ENCODE measurements at regions not wholly inside any gene's neighbourhood (a gene's known extent, or its start where the extent isn't known, plus 50 kb on each side); places are given as distances from the start of the nearest gene placed in this dataset.

- H3K27ac Mint-ChIP-seq = no peak overlapping the region
- H3K27me3 Mint-ChIP-seq = no peaks in the 10 kb centered on the region
- Histone ChIP-seq H3K36me3 (ENCODE audit: control insufficient read depth in 2 of 3, insufficient read depth in 3 of 3, low read length in 3 of 3) (no peaks in the 10 kb centered on the region), H3K27me3 (ENCODE audit: control insufficient read depth in 2 of 2, insufficient read depth in 2 of 2, low read length in 2 of 2) (no peaks in the 10 kb centered on the region), H3K4me3 (ENCODE audit: low read length) (no peak overlapping the region), H3K4me1 (ENCODE audit: control insufficient read depth in 2 of 2, insufficient read depth in 2 of 2, low read length in 2 of 2) (no peaks in the 10 kb centered on the region), H3K27ac (ENCODE audit: low read depth, low read length) (no peak overlapping the region), H3K9me3 (ENCODE audit: control insufficient read depth in 2 of 3, low read length in 3 of 3) (no peaks in the 10 kb centered on the region)
- CTCF ChIA-PET = interaction anchor here (0.6 kb wide), 2 partner anchors 324 to 986 kb away, joined by 3 read pairs; no protein-coding TSS in a partner anchor
- H3K4me1 Mint-ChIP-seq = peaks cover 0 to 32% (median 29%) of the 10 kb centered on the region in 7 donors
- intact Hi-C loops (cut with micrococcal nuclease) = no loop called here
- POLR2A ChIA-PET = interaction anchor here (0.9 to 1.2 kb wide), 2 partner anchors 11 to 487 kb away, joined by 3 read pairs; no protein-coding TSS in a partner anchor
- H3K4me3 Mint-ChIP-seq = no peak overlapping the region
- ATAC-seq = no peak
- peaks cover 0 to 5% (median 0%) of the 10 kb centered on the region in 5 donors for H3K36me3 Mint-ChIP-seq
- peaks cover 0 to 11% (median 0%) of the 10 kb centered on the region in 11 donors for H3K9me3 Mint-ChIP-seq
- no peak for DNase-seq
Measured at GRCh38 chr12:91662021-91662420, 479.4 kb upstream of the DCN start.

DNA sequence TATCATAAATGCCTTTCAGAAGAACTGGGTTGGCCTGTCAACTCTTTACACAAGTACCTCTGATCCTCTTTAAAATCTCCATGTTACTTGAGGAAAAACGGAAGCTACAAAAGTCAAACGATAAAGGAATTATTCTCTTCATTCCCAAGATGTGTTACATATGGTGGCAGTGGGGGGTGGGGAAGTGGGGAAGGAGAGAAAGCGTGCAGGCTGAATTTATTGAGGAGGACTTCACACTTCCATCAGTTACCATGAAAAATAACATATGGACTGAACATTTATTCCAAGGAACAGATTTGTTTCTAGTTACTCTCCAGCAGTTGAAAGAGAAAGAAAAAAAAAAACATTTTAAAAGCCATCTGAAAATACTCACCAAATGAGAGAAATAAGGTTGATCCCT is 474.4 kb upstream of the DCN start:
- ChIA-PET POLR2A (interaction anchor here (1.1 kb wide), 1 partner anchor 11 kb away, joined by 4 read pairs; no protein-coding TSS in a partner anchor), CTCF (interaction anchor here (1.2 kb wide), 1 partner anchor 154 kb away, joined by 4 read pairs; no protein-coding TSS in a partner anchor)
- DNase-seq (no peak), ATAC-seq (no peak)
- no peak overlapping the region for H3K27ac ChIP-seq (ENCODE audit: low read depth, low read length)
- H3K36me3 ChIP-seq (ENCODE audit: control insufficient read depth in 2 of 3, insufficient read depth in 3 of 3, low read length in 3 of 3) = no peaks in the 10 kb centered on the region
- intact Hi-C loops (cut with micrococcal nuclease) = no loop called here
- Mint-ChIP-seq H3K27me3 (peaks cover 0 to 3% (median 0%) of the 10 kb centered on the region in 5 donors), H3K27ac (peak overlapping the region in 1 of 9 donors; percentile 34), H3K36me3 (peaks cover 0 to 2% (median 0%) of the 10 kb centered on the region in 5 donors), H3K4me3 (peak overlapping the region in 1 of 10 donors; percentile 13), H3K4me1 (peaks cover 0 to 29% (median 24%) of the 10 kb centered on the region in 7 donors), H3K9me3 (peaks cover 0 to 7% (median 0%) of the 10 kb centered on the region in 11 donors)
- no peaks in the 10 kb centered on the region for H3K9me3 ChIP-seq (ENCODE audit: control insufficient read depth in 2 of 3, low read length in 3 of 3)
- H3K27me3 ChIP-seq (ENCODE audit: control insufficient read depth in 2 of 2, insufficient read depth in 2 of 2, low read length in 2 of 2) = no peaks in the 10 kb centered on the region
- no peak overlapping the region for H3K4me3 ChIP-seq (ENCODE audit: low read length)
- H3K4me1 ChIP-seq (ENCODE audit: control insufficient read depth in 2 of 2, insufficient read depth in 2 of 2, low read length in 2 of 2) = no peaks in the 10 kb centered on the region

DNA sequence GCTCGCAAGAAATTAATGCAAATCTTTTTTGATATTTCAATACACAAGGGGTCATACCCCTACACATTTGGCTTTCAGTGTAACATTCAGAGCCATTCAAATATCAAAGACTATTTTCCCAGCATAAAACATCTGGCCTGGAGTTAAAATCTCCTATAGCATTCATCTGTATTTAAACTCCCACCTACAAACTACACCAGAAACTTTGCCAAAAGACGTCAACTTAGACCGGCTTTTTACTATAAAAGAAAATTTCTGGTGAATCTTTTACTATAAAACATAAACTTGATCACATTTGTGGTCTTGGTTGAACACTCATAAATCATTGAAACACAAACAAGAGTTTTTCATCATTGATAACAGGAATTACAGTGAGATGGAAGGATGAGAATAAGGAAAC is 473.3 kb upstream of the DCN start:
- ATAC-seq (no peak), DNase-seq (no peak)
- H3K4me1 ChIP-seq (ENCODE audit: control insufficient read depth in 2 of 2, insufficient read depth in 2 of 2, low read length in 2 of 2) = no peaks in the 10 kb centered on the region
- ChIA-PET CTCF (no interaction called here), POLR2A (no interaction called here)
- Mint-ChIP-seq H3K27me3 (peaks cover 0 to 8% (median 0%) of the 10 kb centered on the region in 5 donors), H3K4me3 (no peak overlapping the region), H3K9me3 (peaks cover 0 to 7% (median 0%) of the 10 kb centered on the region in 11 donors), H3K27ac (no peak overlapping the region), H3K36me3 (peaks cover 0 to 2% (median 0%) of the 10 kb centered on the region in 5 donors), H3K4me1 (peaks cover 0 to 29% (median 21%) of the 10 kb centered on the region in 7 donors)
- H3K27ac ChIP-seq (ENCODE audit: low read depth, low read length) = no peak overlapping the region
- no peak overlapping the region for H3K4me3 ChIP-seq (ENCODE audit: low read length)
- no peaks in the 10 kb centered on the region for H3K36me3 ChIP-seq (ENCODE audit: control insufficient read depth in 2 of 3, insufficient read depth in 3 of 3, low read length in 3 of 3)
- intact Hi-C loops (cut with micrococcal nuclease) = no loop called here
- H3K9me3 ChIP-seq (ENCODE audit: control insufficient read depth in 2 of 3, low read length in 3 of 3) = no peaks in the 10 kb centered on the region
- H3K27me3 ChIP-seq (ENCODE audit: control insufficient read depth in 2 of 2, insufficient read depth in 2 of 2, low read length in 2 of 2) = no peaks in the 10 kb centered on the region

DNA sequence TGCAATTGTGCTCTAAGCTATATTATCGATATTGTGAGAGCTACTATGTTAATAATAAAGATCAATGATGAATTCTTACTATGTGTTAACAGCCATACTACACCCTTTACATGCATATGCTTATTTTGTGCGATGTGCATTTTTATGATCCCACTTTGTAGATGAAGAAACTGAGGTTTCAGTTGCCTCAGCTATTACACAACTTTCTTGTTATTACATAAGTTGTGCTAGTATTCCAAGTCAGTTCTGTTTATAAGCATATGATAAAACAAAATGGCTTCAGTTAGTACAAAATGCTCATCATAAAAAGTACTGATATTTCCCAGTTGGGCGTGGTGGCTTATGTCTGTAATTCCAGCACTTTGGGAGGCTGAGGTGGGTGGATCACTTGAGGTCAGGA is 471.5 kb upstream of the DCN start:
- no peak overlapping the region for H3K4me3 ChIP-seq (ENCODE audit: low read length)
- H3K4me1 ChIP-seq (ENCODE audit: control insufficient read depth in 2 of 2, insufficient read depth in 2 of 2, low read length in 2 of 2) = no peaks in the 10 kb centered on the region
- intact Hi-C loops (cut with micrococcal nuclease) = no loop called here
- Mint-ChIP-seq H3K4me3 (no peak overlapping the region), H3K27me3 (peaks cover 0 to 8% (median 0%) of the 10 kb centered on the region in 5 donors), H3K36me3 (peaks cover 0 to 2% (median 0%) of the 10 kb centered on the region in 5 donors), H3K9me3 (peaks cover 0 to 4% (median 0%) of the 10 kb centered on the region in 11 donors), H3K27ac (no peak overlapping the region), H3K4me1 (peaks cover 0 to 24% (median 21%) of the 10 kb centered on the region in 7 donors)
- no peaks in the 10 kb centered on the region for H3K9me3 ChIP-seq (ENCODE audit: control insufficient read depth in 2 of 3, low read length in 3 of 3)
- ATAC-seq (no peak), DNase-seq (no peak)
- CTCF ChIA-PET = interaction anchor here (0.7 kb wide), 1 partner anchor 915 kb away, joined by 9 read pairs; no protein-coding TSS in a partner anchor
- no peaks in the 10 kb centered on the region for H3K36me3 ChIP-seq (ENCODE audit: control insufficient read depth in 2 of 3, insufficient read depth in 3 of 3, low read length in 3 of 3)
- H3K27me3 ChIP-seq (ENCODE audit: control insufficient read depth in 2 of 2, insufficient read depth in 2 of 2, low read length in 2 of 2) = no peaks in the 10 kb centered on the region
- H3K27ac ChIP-seq (ENCODE audit: low read depth, low read length) = no peak overlapping the region
- POLR2A ChIA-PET = no interaction called here

DNA sequence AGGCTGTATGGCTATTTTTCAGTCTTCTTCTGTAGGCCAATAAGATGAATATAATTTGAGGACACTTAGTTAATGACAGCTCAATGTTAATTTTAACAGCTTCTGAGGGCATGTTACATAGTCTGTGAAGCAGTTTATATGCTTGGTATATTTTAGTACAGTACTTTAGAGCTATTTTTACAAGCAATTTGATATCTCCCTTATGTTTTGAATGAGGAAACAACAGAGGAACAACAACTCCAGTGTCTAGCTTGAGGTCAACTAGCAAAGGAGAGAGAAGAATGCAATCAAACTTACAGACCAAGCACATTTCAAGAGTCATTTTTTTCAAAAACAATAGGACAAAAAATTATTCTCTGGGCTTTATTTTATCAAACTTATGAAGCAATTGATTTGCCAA is 469.1 kb upstream of the DCN start:
- intact Hi-C loops (cut with micrococcal nuclease) = loop anchor here in 1 of 2 donors (2.0 kb wide), 1 partner anchor 15 kb away; no protein-coding TSS in a partner anchor
- no peaks in the 10 kb centered on the region for H3K27me3 ChIP-seq (ENCODE audit: control insufficient read depth in 2 of 2, insufficient read depth in 2 of 2, low read length in 2 of 2)
- H3K36me3 Mint-ChIP-seq = peaks cover 0 to 4% (median 0%) of the 10 kb centered on the region in 5 donors

GRCh38 chr12:91643763-91644162 is 461.1 kb upstream of the DCN start:
- Mint-ChIP-seq H3K27me3 (no peaks in the 10 kb centered on the region), H3K36me3 (peaks cover 0 to 4% (median 0%) of the 10 kb centered on the region in 5 donors), H3K4me1 (peaks cover 0 to 1% (median 0%) of the 10 kb centered on the region in 7 donors), H3K27ac (no peak overlapping the region), H3K9me3 (peaks cover 0 to 2% (median 0%) of the 10 kb centered on the region in 11 donors), H3K4me3 (no peak overlapping the region)
- H3K36me3 ChIP-seq (ENCODE audit: control insufficient read depth in 2 of 3, insufficient read depth in 3 of 3, low read length in 3 of 3) = no peaks in the 10 kb centered on the region
- H3K9me3 ChIP-seq (ENCODE audit: control insufficient read depth in 2 of 3, low read length in 3 of 3) = no peaks in the 10 kb centered on the region
- H3K27ac ChIP-seq (ENCODE audit: low read depth, low read length) = no peak overlapping the region
- intact Hi-C loops (cut with micrococcal nuclease) = no loop called here
- no peak overlapping the region for H3K4me3 ChIP-seq (ENCODE audit: low read length)
- H3K4me1 ChIP-seq (ENCODE audit: control insufficient read depth in 2 of 2, insufficient read depth in 2 of 2, low read length in 2 of 2) = no peaks in the 10 kb centered on the region
- CTCF ChIA-PET = no interaction called here
- no peak for ATAC-seq
- DNase-seq = no peak
- H3K27me3 ChIP-seq (ENCODE audit: control insufficient read depth in 2 of 2, insufficient read depth in 2 of 2, low read length in 2 of 2) = no peaks in the 10 kb centered on the region
- POLR2A ChIA-PET = no interaction called here

More for the DNA sequence above, 469.1 kb upstream of the DCN start:
- Histone ChIP-seq H3K4me1 (ENCODE audit: control insufficient read depth in 2 of 2, insufficient read depth in 2 of 2, low read length in 2 of 2) (no peaks in the 10 kb centered on the region), H3K4me3 (ENCODE audit: low read length) (no peak overlapping the region), H3K36me3 (ENCODE audit: control insufficient read depth in 2 of 3, insufficient read depth in 3 of 3, low read length in 3 of 3) (no peaks in the 10 kb centered on the region), H3K27ac (ENCODE audit: low read depth, low read length) (no peak overlapping the region), H3K9me3 (ENCODE audit: control insufficient read depth in 2 of 3, low read length in 3 of 3) (no peaks in the 10 kb centered on the region)
- ATAC-seq (no peak), DNase-seq (no peak)
- Mint-ChIP-seq H3K4me1 (peaks cover 0 to 6% (median under 1%) of the 10 kb centered on the region in 7 donors), H3K27me3 (peaks cover 0 to 8% (median 0%) of the 10 kb centered on the region in 5 donors), H3K27ac (no peak overlapping the region), H3K4me3 (no peak overlapping the region), H3K9me3 (peaks cover 0 to 4% (median 0%) of the 10 kb centered on the region in 11 donors)
- CTCF ChIA-PET = no interaction called here
- POLR2A ChIA-PET = interaction anchor here (0.7 kb wide), 1 partner anchor 494 kb away, joined by 3 read pairs; the partner anchor contains the start of gene BTG1

DNA sequence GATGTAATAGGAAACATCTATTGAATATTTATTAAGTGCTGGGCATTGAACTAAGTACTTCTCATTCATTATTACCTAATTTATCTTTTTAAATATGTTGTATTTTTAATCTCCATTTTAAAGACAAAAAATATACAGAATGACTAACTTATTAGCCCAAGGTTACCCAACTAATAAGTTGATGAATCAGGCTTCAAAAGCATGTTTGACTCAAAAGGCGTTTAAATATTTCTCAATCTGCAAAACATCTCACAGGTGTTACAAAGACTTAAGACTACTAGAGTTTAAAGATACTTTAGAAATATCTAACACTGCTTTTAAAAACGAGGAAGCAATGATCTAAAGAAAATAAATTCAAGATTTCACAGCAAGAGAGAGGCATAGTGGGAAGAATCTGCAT is 457.4 kb upstream of the DCN start:
- Mint-ChIP-seq H3K4me1 (peaks cover 0 to 3% (median 0%) of the 10 kb centered on the region in 7 donors), H3K4me3 (no peak overlapping the region), H3K36me3 (no peaks in the 10 kb centered on the region), H3K9me3 (peaks cover 0 to 2% (median 0%) of the 10 kb centered on the region in 11 donors), H3K27me3 (peaks cover 0 to 4% (median 0%) of the 10 kb centered on the region in 5 donors), H3K27ac (no peak overlapping the region)
- Histone ChIP-seq H3K27me3 (ENCODE audit: control insufficient read depth in 2 of 2, insufficient read depth in 2 of 2, low read length in 2 of 2) (no peaks in the 10 kb centered on the region), H3K9me3 (ENCODE audit: control insufficient read depth in 2 of 3, low read length in 3 of 3) (no peaks in the 10 kb centered on the region), H3K4me3 (ENCODE audit: low read length) (no peak overlapping the region), H3K36me3 (ENCODE audit: control insufficient read depth in 2 of 3, insufficient read depth in 3 of 3, low read length in 3 of 3) (no peaks in the 10 kb centered on the region), H3K4me1 (ENCODE audit: control insufficient read depth in 2 of 2, insufficient read depth in 2 of 2, low read length in 2 of 2) (no peaks in the 10 kb centered on the region), H3K27ac (ENCODE audit: low read depth, low read length) (no peak overlapping the region)
- CTCF ChIA-PET = interaction anchor here (0.9 kb wide), 1 partner anchor 10 kb away, joined by 3 read pairs; no protein-coding TSS in a partner anchor
- no peak for DNase-seq
- intact Hi-C loops (cut with micrococcal nuclease) = no loop called here
- POLR2A ChIA-PET = no interaction called here
- no peak for ATAC-seq
